ENCODE measurements at regions not wholly inside any gene's neighbourhood (a gene's known extent, or its start where the extent isn't known, plus 50 kb on each side); places are given as distances from the start of the nearest gene placed in this dataset.
A peak's percentile ranks its signal among the peaks of the same experiment; 100 is the strongest.

GRCh38 chr3:193863657-193864357 is 270.8 kb downstream of the OPA1 start:
- TF ChIP-seq CTCF (IDR thresholded peaks at IDR 0.05; ENCODE audit: borderline replicate concordance, insufficient read depth, low read depth, low read length): no peak
- H3K4me3 ChIP-seq (ENCODE audit: low read depth, low read length): no peak overlapping the region

GRCh38 chr3:193865339-193865738 is 270.6 kb upstream of the HES1 start:
- no peak overlapping the region for H3K4me3 ChIP-seq (ENCODE audit: low read depth, low read length)
- no peak for TF ChIP-seq CTCF (IDR thresholded peaks at IDR 0.05; ENCODE audit: borderline replicate concordance, insufficient read depth, low read depth, low read length)

- no peak for TF ChIP-seq CTCF (IDR thresholded peaks at IDR 0.05; ENCODE audit: borderline replicate concordance, insufficient read depth, low read depth, low read length)
These were observed 270.0 kb upstream of the HES1 start for GRCh38 chr3:193865896-193866480.

GRCh38 chr3:193868590-193868989 is 267.4 kb upstream of the HES1 start:
- H3K4me3 ChIP-seq (ENCODE audit: low read depth, low read length): no peak overlapping the region
- no peak for TF ChIP-seq CTCF (IDR thresholded peaks at IDR 0.05; ENCODE audit: borderline replicate concordance, insufficient read depth, low read depth, low read length)

More at GRCh38 chr3:193865896-193866480, 270.0 kb upstream of the HES1 start:
- no peak overlapping the region for H3K4me3 ChIP-seq (ENCODE audit: low read depth, low read length)

- H3K4me3 ChIP-seq (ENCODE audit: low read depth, low read length): peak overlapping the region; percentile 1
- no peak for TF ChIP-seq CTCF (IDR thresholded peaks at IDR 0.05; ENCODE audit: borderline replicate concordance, insufficient read depth, low read depth, low read length)
These were observed 266.4 kb upstream of the HES1 start for GRCh38 chr3:193869221-193870201.

GRCh38 chr3:193870376-193871219 is 265.4 kb upstream of the HES1 start:
- no peak overlapping the region for H3K4me3 ChIP-seq (ENCODE audit: low read depth, low read length)
- TF ChIP-seq CTCF (IDR thresholded peaks at IDR 0.05; ENCODE audit: borderline replicate concordance, insufficient read depth, low read depth, low read length): no peak
